Neural progenitor cell (in vitro differentiated cells): ENCODE measurements at regions not wholly inside any gene's neighbourhood (a gene's known extent, or its start where the extent isn't known, plus 50 kb on each side); places are given as distances from the start of the nearest gene placed in this dataset.

Source experiments
- DNase-seq: peaks from one replicate; pipeline ENCODE4 v3.0.0-alpha.2; 2016; ENCODE audit warnings: low spot score
- H2AFZ ChIP-seq: fragments of 200-600 bp; sonication (generic); replicated peaks from 2 replicates; pipeline ENCODE4 v1.6.1; 2016; ENCODE audit warnings: antibody characterized with exemption
- H3F3A ChIP-seq: fragments of 200-600 bp; sonication (generic); 2 replicates; pipeline ENCODE4 v1.6.1; 2016; ENCODE audit warnings: antibody characterized with exemption, low read depth
- H3K27ac ChIP-seq: fragments of 200-600 bp; sonication (generic); 2 replicates; pipeline ENCODE4 v1.5.1; 2016; ENCODE audit warnings: mild to moderate bottlenecking
- H3K27me3 ChIP-seq: fragments of 200-600 bp; sonication (generic); 2 replicates; pipeline ENCODE4 v1.6.1; 2016; ENCODE audit warnings: mild to moderate bottlenecking, moderate library complexity
- H3K36me3 ChIP-seq: fragments of 200-600 bp; sonication (generic); 2 replicates; pipeline ENCODE4 v1.5.1; 2016
- H3K4me1 ChIP-seq: fragments of 200-600 bp; sonication (generic); 2 replicates; pipeline ENCODE4 v1.6.1; 2016; ENCODE audit warnings: mixed run types
- H3K4me2 ChIP-seq: fragments of 200-600 bp; sonication (generic); 2 replicates; pipeline ENCODE4 v1.6.1; 2016
- H3K4me3 ChIP-seq: fragments of 200-600 bp; sonication (generic); 2 replicates; pipeline ENCODE4 v1.5.1; 2016
- H3K79me2 ChIP-seq: fragments of 200-600 bp; sonication (generic); 2 replicates; pipeline ENCODE4 v1.6.1; 2016; ENCODE audit warnings: low read depth
- H3K9ac ChIP-seq: fragments of 200-600 bp; sonication (generic); 2 replicates; pipeline ENCODE4 v1.6.1; 2016
- H3K9me3 ChIP-seq: fragments of 200-600 bp; sonication (generic); 2 replicates; pipeline ENCODE4 v1.5.1; 2016; ENCODE audit warnings: low read depth
- H4K20me1 ChIP-seq: fragments of 200-600 bp; sonication (generic); 2 replicates; pipeline ENCODE4 v1.6.1; 2016; ENCODE audit warnings: low read depth
- H3K27ac Mint-ChIP-seq: 3 replicates; pipeline ENCODE4 v1.8.0; 2021; ENCODE audit warnings: mixed read lengths
- H3K27me3 Mint-ChIP-seq: 2 replicates; pipeline ENCODE4 v1.8.0; 2022; ENCODE audit warnings: low read depth, mild to moderate bottlenecking, inconsistent platforms, moderate library complexity, mixed read lengths; ENCODE audit not compliant: insufficient read depth
- H3K36me3 Mint-ChIP-seq: 3 replicates; pipeline ENCODE4 v1.8.0; 2021; ENCODE audit warnings: mixed read lengths
- H3K4me1 Mint-ChIP-seq: 3 replicates; pipeline ENCODE4 v1.8.0; 2021; ENCODE audit warnings: mixed read lengths
- H3K4me3 Mint-ChIP-seq: 3 replicates; pipeline ENCODE4 v1.8.0; 2021; ENCODE audit warnings: mild to moderate bottlenecking, moderate library complexity, mixed read lengths
- H3K9me3 Mint-ChIP-seq: 3 replicates; pipeline ENCODE4 v1.8.0; 2020; ENCODE audit warnings: mixed read lengths
- CTCF ChIP-seq: fragments of 200-600 bp; sonication (generic); IDR thresholded peaks from 2 replicates; pipeline ENCODE4 v1.5.1; 2017; ENCODE audit warnings: antibody characterized with exemption, mild to moderate bottlenecking
- EZH2 ChIP-seq: fragments of 200-600 bp; sonication (generic); IDR thresholded peaks from 2 replicates; pipeline ENCODE4 v1.6.1; 2017; ENCODE audit warnings: antibody characterized with exemption, mild to moderate bottlenecking, moderate library complexity
- EZH2phosphoT487 ChIP-seq: fragments of 200-600 bp; sonication (generic); IDR thresholded peaks from 2 replicates; pipeline ENCODE4 v1.6.1; 2017; ENCODE audit warnings: antibody characterized with exemption

- Histone ChIP-seq H3K9me3 (no peaks in the 10 kb centered on the region), H3K79me2 (no peaks in the 10 kb centered on the region), H3F3A (no peaks in the 10 kb centered on the region), H3K4me1 (no peaks in the 10 kb centered on the region), H2AFZ (no peak overlapping the region), H4K20me1 (no peaks in the 10 kb centered on the region), H3K36me3 (no peaks in the 10 kb centered on the region), H3K9ac (no peak overlapping the region), H3K27me3 (no peaks in the 10 kb centered on the region), H3K27ac (no peak overlapping the region), H3K4me3 (no peak overlapping the region), H3K4me2 (no peak overlapping the region)
- Mint-ChIP-seq H3K9me3 (peaks cover 5% of the 10 kb centered on the region), H3K4me3 (no peak overlapping the region), H3K4me1 (peaks cover 8% of the 10 kb centered on the region), H3K27ac (no peak overlapping the region), H3K27me3 (no peaks in the 10 kb centered on the region), H3K36me3 (no peaks in the 10 kb centered on the region)
- TF ChIP-seq EZH2phosphoT487 (no peak), EZH2 (no peak), CTCF (no peak)
- no peak for DNase-seq
Observed at GRCh38 chr21:19266636-19267035, 863.1 kb upstream of the TMPRSS15 start.

- no peak for TF ChIP-seq CTCF
- Histone ChIP-seq H3K9me3 (no peaks in the 10 kb centered on the region), H3K4me3 (no peak overlapping the region), H3K36me3 (no peaks in the 10 kb centered on the region), H4K20me1 (no peaks in the 10 kb centered on the region), H3K79me2 (no peaks in the 10 kb centered on the region), H3K27ac (no peak overlapping the region), H3K4me1 (no peaks in the 10 kb centered on the region), H3K9ac (no peak overlapping the region), H3F3A (no peaks in the 10 kb centered on the region), H2AFZ (no peak overlapping the region), H3K4me2 (no peak overlapping the region), H3K27me3 (no peaks in the 10 kb centered on the region)
- no peak overlapping the region for H3K4me3 Mint-ChIP-seq
- H3K27me3 Mint-ChIP-seq = no peaks in the 10 kb centered on the region
- no peak for DNase-seq
- H3K4me1 Mint-ChIP-seq = peaks cover 1% of the 10 kb centered on the region
- H3K36me3 Mint-ChIP-seq = no peaks in the 10 kb centered on the region
- H3K9me3 Mint-ChIP-seq = peaks cover 1% of the 10 kb centered on the region
- no peak overlapping the region for H3K27ac Mint-ChIP-seq
Observed at GRCh38 chr21:19268686-19269085, 865.1 kb upstream of the TMPRSS15 start.

GRCh38 chr21:19275065-19275464 is 871.5 kb upstream of the TMPRSS15 start:
- no peaks in the 10 kb centered on the region for H3K36me3 Mint-ChIP-seq
- Histone ChIP-seq H3K79me2 (no peaks in the 10 kb centered on the region), H3K36me3 (no peaks in the 10 kb centered on the region), H3F3A (no peaks in the 10 kb centered on the region), H2AFZ (no peak overlapping the region), H3K27me3 (no peaks in the 10 kb centered on the region), H3K4me2 (no peak overlapping the region), H3K9me3 (no peaks in the 10 kb centered on the region), H3K4me3 (no peak overlapping the region), H3K4me1 (no peaks in the 10 kb centered on the region), H3K27ac (no peak overlapping the region), H3K9ac (no peak overlapping the region), H4K20me1 (no peaks in the 10 kb centered on the region)
- H3K9me3 Mint-ChIP-seq = no peaks in the 10 kb centered on the region
- H3K27me3 Mint-ChIP-seq = no peaks in the 10 kb centered on the region
- H3K4me3 Mint-ChIP-seq = no peak overlapping the region
- H3K27ac Mint-ChIP-seq = no peak overlapping the region
- TF ChIP-seq EZH2 (no peak), CTCF (no peak), EZH2phosphoT487 (no peak)
- no peaks in the 10 kb centered on the region for H3K4me1 Mint-ChIP-seq
- DNase-seq = no peak

GRCh38 chr21:19276665-19277064 is 873.1 kb upstream of the TMPRSS15 start:
- H3K79me2 ChIP-seq = no peaks in the 10 kb centered on the region
- Mint-ChIP-seq H3K4me3 (no peak overlapping the region), H3K27me3 (no peaks in the 10 kb centered on the region), H3K4me1 (no peaks in the 10 kb centered on the region), H3K36me3 (no peaks in the 10 kb centered on the region), H3K27ac (no peak overlapping the region), H3K9me3 (no peaks in the 10 kb centered on the region)
- DNase-seq = no peak
- H3K4me1 ChIP-seq = no peaks in the 10 kb centered on the region
- H3K4me3 ChIP-seq = no peak overlapping the region
- no peaks in the 10 kb centered on the region for H3K9me3 ChIP-seq
- H2AFZ ChIP-seq = no peak overlapping the region
- H3K27ac ChIP-seq = no peak overlapping the region
- no peaks in the 10 kb centered on the region for H3F3A ChIP-seq
- H3K9ac ChIP-seq = no peak overlapping the region
- H3K27me3 ChIP-seq = no peaks in the 10 kb centered on the region
- no peaks in the 10 kb centered on the region for H4K20me1 ChIP-seq
- TF ChIP-seq EZH2 (no peak), CTCF (no peak), EZH2phosphoT487 (no peak)
- H3K36me3 ChIP-seq = no peaks in the 10 kb centered on the region
- no peak overlapping the region for H3K4me2 ChIP-seq
